ENCODE measurements at regions not wholly inside any gene's neighbourhood (a gene's known extent, or its start where the extent isn't known, plus 50 kb on each side); places are given as distances from the start of the nearest gene placed in this dataset.

- Histone ChIP-seq H3K27ac (ENCODE audit: low read depth, low read length) (no peak overlapping the region), H3K4ac (ENCODE audit: low read depth, low read length) (no peak overlapping the region), H3K36me3 (ENCODE audit: control insufficient read depth in 1 of 2, insufficient read depth in 2 of 2, low read length in 2 of 2) (no peaks in the 10 kb centered on the region), H3K14ac (ENCODE audit: low read length) (no peak overlapping the region), H3K79me1 (ENCODE audit: low read length) (no peaks in the 10 kb centered on the region), H3K9ac (ENCODE audit: low read length) (no peak overlapping the region), H2BK120ac (ENCODE audit: insufficient read depth, low read length, poor library complexity) (no peak overlapping the region), H3K79me2 (ENCODE audit: control insufficient read depth, insufficient read depth, low read length, poor library complexity) (no peaks in the 10 kb centered on the region), H4K12ac (ENCODE audit: low read depth, low read length) (no peak overlapping the region), H3K4me3 (ENCODE audit: low read depth, low read length) (no peak overlapping the region), H3K4me1 (ENCODE audit: control insufficient read depth in 1 of 2, insufficient read depth in 2 of 2, low read length in 2 of 2) (no peaks in the 10 kb centered on the region), H3K27me3 (ENCODE audit: insufficient read depth, low read length) (no peaks in the 10 kb centered on the region), H2BK12ac (ENCODE audit: low read length) (no peak overlapping the region), H3K9me3 (ENCODE audit: insufficient read depth, low read depth, low read length) (no peaks in the 10 kb centered on the region), H3K4me2 (ENCODE audit: low read length) (no peak overlapping the region), H3K18ac (ENCODE audit: low read length) (no peak overlapping the region), H2BK5ac (ENCODE audit: low read depth, low read length, poor library complexity) (no peak overlapping the region), H2AK5ac (ENCODE audit: low read length) (no peak overlapping the region), H4K91ac (ENCODE audit: low read depth, low read length) (no peak overlapping the region), H4K8ac (ENCODE audit: low read depth, low read length) (no peak overlapping the region), H2AFZ (ENCODE audit: insufficient read depth, low read length, poor library complexity) (no peak overlapping the region), H3K23ac (ENCODE audit: low read length) (no peak overlapping the region)
- no peak for DNase-seq
- no CpG with 5 or more reads among the region's 9 CpGs for WGBS (ENCODE audit: extremely low coverage, insufficient coverage, insufficient read length)
Measured at GRCh38 chr5:171660434-171660833, 125.2 kb upstream of the SMIM23 start.

DNA sequence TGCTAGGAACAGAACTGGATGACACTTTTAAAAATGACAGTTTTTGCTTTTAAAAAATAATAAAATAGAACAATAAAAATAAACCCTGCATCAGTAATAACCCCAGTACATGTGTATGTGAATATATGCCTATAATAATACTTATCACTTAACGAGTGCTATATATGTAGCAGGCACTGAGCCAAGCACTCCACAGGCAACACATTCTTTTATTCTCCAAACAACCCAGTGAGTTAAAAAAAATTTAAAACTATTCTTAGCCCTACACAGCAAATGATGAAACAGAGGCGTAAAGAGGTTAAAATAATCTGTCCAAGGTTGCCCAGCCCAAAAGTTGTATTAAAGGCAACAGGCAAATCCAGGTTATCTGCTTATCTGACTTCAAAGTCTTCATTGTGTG lies 124.5 kb upstream of the SMIM23 start:
- Histone ChIP-seq H2AK5ac (ENCODE audit: low read length) (no peak overlapping the region), H3K4me3 (ENCODE audit: low read depth, low read length) (no peak overlapping the region), H2BK12ac (ENCODE audit: low read length) (no peak overlapping the region), H3K9me3 (ENCODE audit: insufficient read depth, low read depth, low read length) (no peaks in the 10 kb centered on the region), H2BK5ac (ENCODE audit: low read depth, low read length, poor library complexity) (no peak overlapping the region), H3K18ac (ENCODE audit: low read length) (no peak overlapping the region), H3K4me2 (ENCODE audit: low read length) (no peak overlapping the region), H2BK120ac (ENCODE audit: insufficient read depth, low read length, poor library complexity) (no peak overlapping the region), H4K12ac (ENCODE audit: low read depth, low read length) (no peak overlapping the region), H3K4me1 (ENCODE audit: control insufficient read depth in 1 of 2, insufficient read depth in 2 of 2, low read length in 2 of 2) (no peaks in the 10 kb centered on the region), H3K79me2 (ENCODE audit: control insufficient read depth, insufficient read depth, low read length, poor library complexity) (no peaks in the 10 kb centered on the region), H3K14ac (ENCODE audit: low read length) (no peak overlapping the region), H3K27me3 (ENCODE audit: insufficient read depth, low read length) (no peaks in the 10 kb centered on the region), H2AFZ (ENCODE audit: insufficient read depth, low read length, poor library complexity) (no peak overlapping the region), H4K8ac (ENCODE audit: low read depth, low read length) (no peak overlapping the region), H3K36me3 (ENCODE audit: control insufficient read depth in 1 of 2, insufficient read depth in 2 of 2, low read length in 2 of 2) (no peaks in the 10 kb centered on the region), H3K79me1 (ENCODE audit: low read length) (no peaks in the 10 kb centered on the region), H3K9ac (ENCODE audit: low read length) (no peak overlapping the region), H4K91ac (ENCODE audit: low read depth, low read length) (no peak overlapping the region), H3K27ac (ENCODE audit: low read depth, low read length) (no peak overlapping the region), H3K23ac (ENCODE audit: low read length) (no peak overlapping the region), H3K4ac (ENCODE audit: low read depth, low read length) (no peak overlapping the region)
- no peak for DNase-seq
- WGBS (ENCODE audit: extremely low coverage, insufficient coverage, insufficient read length), result no CpG with 5 or more reads among the region's 2 CpGs

GRCh38 chr5:171663311-171664085 lies 122.1 kb upstream of the SMIM23 start:
- no peak overlapping the region for H3K4me2 ChIP-seq (ENCODE audit: low read length)
- H2BK12ac ChIP-seq (ENCODE audit: low read length), result no peak overlapping the region
- no peak overlapping the region for H3K18ac ChIP-seq (ENCODE audit: low read length)
- no peak overlapping the region for H4K12ac ChIP-seq (ENCODE audit: low read depth, low read length)
- no peak overlapping the region for H2BK5ac ChIP-seq (ENCODE audit: low read depth, low read length, poor library complexity)
- H3K36me3 ChIP-seq (ENCODE audit: control insufficient read depth in 1 of 2, insufficient read depth in 2 of 2, low read length in 2 of 2), result no peaks in the 10 kb centered on the region
- no peak overlapping the region for H3K9ac ChIP-seq (ENCODE audit: low read length)
- H3K27me3 ChIP-seq (ENCODE audit: insufficient read depth, low read length), result no peaks in the 10 kb centered on the region
- H2AK5ac ChIP-seq (ENCODE audit: low read length), result no peak overlapping the region
- no peak overlapping the region for H3K14ac ChIP-seq (ENCODE audit: low read length)
- H3K9me3 ChIP-seq (ENCODE audit: insufficient read depth, low read depth, low read length), result no peaks in the 10 kb centered on the region
- no CpG with 5 or more reads among the region's 9 CpGs for WGBS (ENCODE audit: extremely low coverage, insufficient coverage, insufficient read length)
- H3K4ac ChIP-seq (ENCODE audit: low read depth, low read length), result no peak overlapping the region
- H2AFZ ChIP-seq (ENCODE audit: insufficient read depth, low read length, poor library complexity), result no peak overlapping the region
- no peak overlapping the region for H3K23ac ChIP-seq (ENCODE audit: low read length)
- no peak overlapping the region for H2BK120ac ChIP-seq (ENCODE audit: insufficient read depth, low read length, poor library complexity)
- H3K79me1 ChIP-seq (ENCODE audit: low read length), result peaks cover 8% of the 10 kb centered on the region
- H3K79me2 ChIP-seq (ENCODE audit: control insufficient read depth, insufficient read depth, low read length, poor library complexity), result no peaks in the 10 kb centered on the region
- H3K27ac ChIP-seq (ENCODE audit: low read depth, low read length), result no peak overlapping the region
- H4K91ac ChIP-seq (ENCODE audit: low read depth, low read length), result no peak overlapping the region
- no peak for DNase-seq
- no peak overlapping the region for H4K8ac ChIP-seq (ENCODE audit: low read depth, low read length)
- peaks cover 9% of the 10 kb centered on the region in 2 experiments for H3K4me1 ChIP-seq (ENCODE audit: control insufficient read depth in 1 of 2, insufficient read depth in 2 of 2, low read length in 2 of 2)
- no peak overlapping the region for H3K4me3 ChIP-seq (ENCODE audit: low read depth, low read length)

DNA sequence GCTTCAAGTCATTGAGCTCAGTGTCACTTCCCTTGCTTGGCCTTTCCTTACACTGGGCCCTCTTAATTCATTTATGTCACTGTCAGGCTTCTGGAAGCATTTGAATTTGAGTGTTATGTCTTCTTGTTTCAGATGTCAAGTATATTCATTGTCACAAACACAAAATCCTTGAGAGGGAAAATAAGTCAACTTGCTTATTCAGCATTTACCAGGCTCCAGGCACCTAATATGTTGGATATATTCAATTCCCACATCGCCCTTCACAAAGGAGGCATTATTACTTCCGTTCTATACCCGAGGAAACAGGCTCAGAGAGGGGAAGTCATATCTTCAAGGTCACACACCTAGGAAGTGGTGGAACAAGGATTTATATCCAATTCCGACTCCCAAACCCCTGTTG lies 121.1 kb upstream of the SMIM23 start:
- Histone ChIP-seq H3K79me2 (ENCODE audit: control insufficient read depth, insufficient read depth, low read length, poor library complexity) (no peaks in the 10 kb centered on the region), H2AFZ (ENCODE audit: insufficient read depth, low read length, poor library complexity) (no peak overlapping the region), H3K18ac (ENCODE audit: low read length) (no peak overlapping the region), H3K4me1 (ENCODE audit: control insufficient read depth in 1 of 2, insufficient read depth in 2 of 2, low read length in 2 of 2) (peaks cover 9% of the 10 kb centered on the region in 2 experiments), H3K9ac (ENCODE audit: low read length) (no peak overlapping the region), H3K4me3 (ENCODE audit: low read depth, low read length) (no peak overlapping the region), H3K14ac (ENCODE audit: low read length) (no peak overlapping the region), H4K8ac (ENCODE audit: low read depth, low read length) (no peak overlapping the region), H3K27ac (ENCODE audit: low read depth, low read length) (no peak overlapping the region), H3K4ac (ENCODE audit: low read depth, low read length) (no peak overlapping the region), H3K4me2 (ENCODE audit: low read length) (no peak overlapping the region), H2BK120ac (ENCODE audit: insufficient read depth, low read length, poor library complexity) (no peak overlapping the region), H2BK5ac (ENCODE audit: low read depth, low read length, poor library complexity) (no peak overlapping the region), H4K12ac (ENCODE audit: low read depth, low read length) (no peak overlapping the region), H3K9me3 (ENCODE audit: insufficient read depth, low read depth, low read length) (no peaks in the 10 kb centered on the region), H2AK5ac (ENCODE audit: low read length) (no peak overlapping the region), H2BK12ac (ENCODE audit: low read length) (no peak overlapping the region), H3K36me3 (ENCODE audit: control insufficient read depth in 1 of 2, insufficient read depth in 2 of 2, low read length in 2 of 2) (no peaks in the 10 kb centered on the region), H3K79me1 (ENCODE audit: low read length) (peaks cover 8% of the 10 kb centered on the region), H3K23ac (ENCODE audit: low read length) (no peak overlapping the region), H3K27me3 (ENCODE audit: insufficient read depth, low read length) (no peaks in the 10 kb centered on the region), H4K91ac (ENCODE audit: low read depth, low read length) (no peak overlapping the region)
- no CpG with 5 or more reads among the region's 4 CpGs for WGBS (ENCODE audit: extremely low coverage, insufficient coverage, insufficient read length)
- no peak for DNase-seq
